GM12801 (cell line): ENCODE measurements at regions not wholly inside any gene's neighbourhood (a gene's known extent, or its start where the extent isn't known, plus 50 kb on each side); places are given as distances from the start of the nearest gene placed in this dataset.

Experiments used
- CTCF ChIP-seq: IDR thresholded peaks from one replicate; pipeline ENCODE4 v1.5.1; 2011; ENCODE audit warnings: control low read depth; ENCODE audit not compliant: insufficient read length; ENCODE audit errors: extremely low read depth

DNA sequence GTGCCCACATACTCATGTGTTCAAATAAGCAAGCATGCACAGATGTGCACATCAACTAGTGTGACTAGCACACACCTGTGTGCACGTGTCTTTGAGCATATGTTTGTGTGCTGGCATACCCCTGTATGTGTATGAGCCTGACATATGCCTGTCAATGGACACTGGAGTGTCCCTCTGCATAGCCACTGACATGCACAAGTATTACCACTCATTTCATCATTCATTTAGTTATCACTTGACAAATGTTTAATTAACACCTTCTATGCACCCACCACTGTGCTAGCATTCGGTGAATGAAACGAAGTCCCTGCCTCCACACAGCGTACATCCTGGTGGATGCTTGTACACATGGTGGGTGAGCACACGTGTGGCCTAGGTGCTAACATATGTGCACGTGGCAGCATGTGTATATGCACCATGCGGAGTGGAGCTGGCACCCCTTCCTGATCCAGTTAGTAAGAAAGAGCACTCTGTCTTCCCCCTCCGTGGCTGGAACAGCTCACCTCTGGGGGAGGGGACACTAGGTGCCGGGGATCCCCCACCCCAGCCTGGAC is 112.0 kb downstream of the CHST1 start:
- no peak for TF ChIP-seq CTCF

- no peak for TF ChIP-seq CTCF
These were observed 114.2 kb downstream of the CHST1 start for GRCh38 chr11:45551191-45551713.

DNA sequence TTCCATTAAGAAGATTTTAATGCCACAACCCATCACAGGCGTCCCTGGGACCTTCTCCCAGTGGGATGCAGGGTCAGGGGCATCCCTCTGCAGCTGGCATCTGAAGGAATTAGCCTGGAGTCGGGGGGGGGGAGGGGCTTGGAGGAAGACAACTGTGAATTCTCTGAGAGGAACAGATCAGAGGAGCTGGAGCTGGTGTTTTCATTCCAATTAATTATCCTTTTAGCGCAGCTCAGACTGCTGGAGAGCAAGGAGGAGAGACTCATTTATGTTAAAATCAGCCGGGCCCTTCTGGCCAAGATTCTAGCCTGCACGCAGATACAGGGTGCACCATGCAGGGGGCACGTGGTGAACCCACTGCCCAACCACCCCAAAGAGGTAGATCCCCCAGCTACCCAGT is 116.2 kb downstream of the CHST1 start:
- no peak for TF ChIP-seq CTCF

GRCh38 chr11:45546366-45546765 is 119.1 kb downstream of the CHST1 start:
- TF ChIP-seq CTCF = no peak

GRCh38 chr11:45544826-45545225 is 120.6 kb downstream of the CHST1 start:
- TF ChIP-seq CTCF = no peak

DNA sequence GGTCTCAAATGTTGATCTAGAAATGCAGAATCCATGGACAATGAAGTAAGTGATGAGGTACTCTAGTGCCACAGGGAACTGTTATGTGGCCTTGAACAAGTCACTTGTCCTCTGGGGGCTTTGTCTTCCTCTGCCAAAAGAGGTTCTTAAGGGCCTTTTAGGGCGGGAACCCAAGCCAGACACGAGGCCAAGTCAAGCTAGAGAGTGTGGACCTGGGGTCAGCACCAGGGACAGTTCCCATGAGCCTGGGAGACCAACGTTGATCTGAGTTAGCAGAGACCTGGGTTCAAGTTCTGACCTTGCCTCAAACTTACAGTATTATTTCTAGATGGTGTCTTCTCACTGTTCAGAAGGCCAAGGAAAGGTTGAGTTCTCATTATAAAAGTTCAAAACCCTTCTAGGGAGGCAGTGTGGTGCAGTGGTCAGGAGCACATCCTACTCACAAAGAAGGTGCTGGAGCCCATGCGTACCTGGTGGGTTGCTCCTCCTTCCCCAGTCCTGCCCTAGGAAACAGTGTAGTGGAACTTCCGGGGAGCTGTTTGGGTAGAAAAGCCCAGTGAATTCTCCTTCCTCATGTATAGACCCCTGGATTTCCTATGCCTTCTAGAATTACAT is 121.5 kb downstream of the CHST1 start:
- no peak for TF ChIP-seq CTCF

DNA sequence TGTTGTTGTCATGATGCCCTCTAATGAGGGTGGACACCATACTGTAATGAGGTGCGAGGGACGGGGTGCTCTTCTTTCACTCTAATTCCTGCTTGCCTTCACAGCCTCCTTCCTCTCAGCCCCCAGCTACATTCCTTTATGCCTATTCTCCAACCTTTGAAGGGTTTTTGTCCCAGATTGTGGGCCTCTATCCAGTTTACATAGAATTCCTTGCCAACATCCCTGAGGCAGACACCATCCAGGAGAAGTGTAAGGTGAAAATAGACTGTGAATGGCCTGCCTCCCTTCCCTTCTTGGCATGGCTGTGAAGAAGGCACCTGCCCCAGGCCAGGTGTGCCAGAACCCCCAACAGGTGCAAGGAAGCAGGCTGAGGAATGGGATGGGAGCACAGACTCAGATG is 122.3 kb downstream of the CHST1 start:
- no peak for TF ChIP-seq CTCF
